Panc1 (cell line): ENCODE measurements at regions not wholly inside any gene's neighbourhood (a gene's known extent, or its start where the extent isn't known, plus 50 kb on each side); places are given as distances from the start of the nearest gene placed in this dataset.

Experiments used
- ATAC-seq: fragments of 200-7000 bp; cut with Tn5 transposase; 2 replicates; pipeline ENCODE4 v1.9.1; 2020; ENCODE audit warnings: mild to moderate bottlenecking, moderate library complexity
- BruUV-seq: library from RNA; stranded (reverse); fragments of 400-500 nt; replicated peaks from 2 replicates; lab custom pipeline; 2021; lab: Mats Ljungman, UMichigan
- CTCF ChIA-PET: fragments of 300-600 bp; sonication (Branson Sonifier 250); formaldehyde crosslinking; loops from one replicate; lab custom pipeline; 2022; ENCODE audit warnings: antibody characterized with exemption; lab: Charles Lee
- POLR2A ChIA-PET: fragments of 300-600 bp; sonication (Branson Sonifier 250); formaldehyde crosslinking; loops from one replicate; lab custom pipeline; 2022; ENCODE audit warnings: antibody characterized with exemption; lab: Charles Lee
- DNase-seq: peaks from one replicate; pipeline ENCODE4 v3.0.0-alpha.2; 2010; ENCODE audit warnings: low read depth, low spot score
- H3K27ac ChIP-seq: 2 replicates; pipeline ENCODE4 v1.5.1; 2011; ENCODE audit warnings: mild to moderate bottlenecking, low read length, inconsistent platforms
- H3K27me3 ChIP-seq: fragments of 200-500 bp; sonication (Bioruptor generic); 2 replicates; pipeline ENCODE4 v1.6.0; 2014; ENCODE audit warnings: low read length, inconsistent platforms; ENCODE audit not compliant: control insufficient read depth, insufficient read depth
- H3K36me3 ChIP-seq: fragments of 200-500 bp; sonication (Bioruptor generic); 2 replicates; pipeline ENCODE4 v1.5.1; 2014; ENCODE audit warnings: inconsistent platforms, mild to moderate bottlenecking, low read length, moderate library complexity; ENCODE audit not compliant: control insufficient read depth, insufficient read depth
- H3K4me1 ChIP-seq: 2 replicates; pipeline ENCODE4 v1.5.1; 2011; ENCODE audit warnings: inconsistent platforms, mild to moderate bottlenecking, low read length, moderate library complexity; ENCODE audit not compliant: control insufficient read depth, insufficient read depth
- H3K4me3 ChIP-seq, 2 experiments: 2 replicates each; pipeline ENCODE4 v1.5.1; 2011 to 2012; ENCODE audit warnings: low read depth in 2 of 2, low read length in 2 of 2, mild to moderate bottlenecking in 2 of 2, inconsistent platforms in 1 of 2, moderate library complexity in 1 of 2
- H3K9me3 ChIP-seq: fragments of 200-500 bp; sonication (Bioruptor generic); 2 replicates; pipeline ENCODE4 v1.5.1; 2014; ENCODE audit warnings: low read depth, mild to moderate bottlenecking, inconsistent platforms, low read length, moderate library complexity; ENCODE audit not compliant: control insufficient read depth, insufficient read depth
- POLR2AphosphoS5 ChIP-seq: IDR thresholded peaks from 2 replicates; pipeline ENCODE4 v1.6.1; 2012; ENCODE audit warnings: mild to moderate bottlenecking, low read depth, low read length, moderate library complexity
- SIN3A ChIP-seq: IDR thresholded peaks from 2 replicates; pipeline ENCODE4 v1.6.1; 2012; ENCODE audit warnings: low read depth, mild to moderate bottlenecking, low read length, moderate library complexity, borderline replicate concordance; ENCODE audit not compliant: insufficient read depth
- TCF7L2 ChIP-seq: IDR thresholded peaks from 2 replicates; pipeline ENCODE4 v1.6.1; 2011; ENCODE audit warnings: mild to moderate bottlenecking, low read depth, low read length, inconsistent platforms
- in situ Hi-C: cut with HindIII; loops from 2 replicates; pipeline ENCODE4 v1.10.0; 2016; ENCODE audit warnings: low sequenced_read_pairs, low pct_unique_long_range_greater_than_20kb
- intact Hi-C: fragments of 100-400 bp; cut with micrococcal nuclease; formaldehyde crosslinking; loops from one replicate; pipeline ENCODE4 v1.10.0; 2022; ENCODE audit not compliant: unreplicated experiment
- TF ChIP-seq, protein P1 (sequence below), 2 experiments: IDR thresholded peaks; 2 replicates each; pipeline ENCODE4 v1.6.1; 2011 to 2012; ENCODE audit warnings: low read depth in 2 of 2, control low read depth in 1 of 2, low read length in 1 of 2, mild to moderate bottlenecking in 1 of 2, moderate library complexity in 1 of 2; ENCODE audit not compliant: insufficient read depth in 1 of 2
- TF ChIP-seq, protein P2 (sequence below): fragments of 450-650 bp; IDR thresholded peaks from 2 replicates; pipeline ENCODE4 v1.5.1; 2017; ENCODE audit warnings: mild to moderate bottlenecking

GRCh38 chr4:16993956-16994840 lies 95.8 kb upstream of the LDB2 start:
- H3K4me3 ChIP-seq = no peak overlapping the region
- ChIA-PET CTCF (no interaction called here), POLR2A (no interaction called here)
- H3K27ac ChIP-seq = no peak overlapping the region
- ATAC-seq (no peak), DNase-seq (no peak)
- H3K4me1 ChIP-seq = no peaks in the 10 kb centered on the region
- H3K27me3 ChIP-seq = no peaks in the 10 kb centered on the region
- intact Hi-C loops = no loop called here
- TF ChIP-seq POLR2AphosphoS5 (no peak), SIN3A (no peak)
- TF ChIP-seq, protein P1, sequence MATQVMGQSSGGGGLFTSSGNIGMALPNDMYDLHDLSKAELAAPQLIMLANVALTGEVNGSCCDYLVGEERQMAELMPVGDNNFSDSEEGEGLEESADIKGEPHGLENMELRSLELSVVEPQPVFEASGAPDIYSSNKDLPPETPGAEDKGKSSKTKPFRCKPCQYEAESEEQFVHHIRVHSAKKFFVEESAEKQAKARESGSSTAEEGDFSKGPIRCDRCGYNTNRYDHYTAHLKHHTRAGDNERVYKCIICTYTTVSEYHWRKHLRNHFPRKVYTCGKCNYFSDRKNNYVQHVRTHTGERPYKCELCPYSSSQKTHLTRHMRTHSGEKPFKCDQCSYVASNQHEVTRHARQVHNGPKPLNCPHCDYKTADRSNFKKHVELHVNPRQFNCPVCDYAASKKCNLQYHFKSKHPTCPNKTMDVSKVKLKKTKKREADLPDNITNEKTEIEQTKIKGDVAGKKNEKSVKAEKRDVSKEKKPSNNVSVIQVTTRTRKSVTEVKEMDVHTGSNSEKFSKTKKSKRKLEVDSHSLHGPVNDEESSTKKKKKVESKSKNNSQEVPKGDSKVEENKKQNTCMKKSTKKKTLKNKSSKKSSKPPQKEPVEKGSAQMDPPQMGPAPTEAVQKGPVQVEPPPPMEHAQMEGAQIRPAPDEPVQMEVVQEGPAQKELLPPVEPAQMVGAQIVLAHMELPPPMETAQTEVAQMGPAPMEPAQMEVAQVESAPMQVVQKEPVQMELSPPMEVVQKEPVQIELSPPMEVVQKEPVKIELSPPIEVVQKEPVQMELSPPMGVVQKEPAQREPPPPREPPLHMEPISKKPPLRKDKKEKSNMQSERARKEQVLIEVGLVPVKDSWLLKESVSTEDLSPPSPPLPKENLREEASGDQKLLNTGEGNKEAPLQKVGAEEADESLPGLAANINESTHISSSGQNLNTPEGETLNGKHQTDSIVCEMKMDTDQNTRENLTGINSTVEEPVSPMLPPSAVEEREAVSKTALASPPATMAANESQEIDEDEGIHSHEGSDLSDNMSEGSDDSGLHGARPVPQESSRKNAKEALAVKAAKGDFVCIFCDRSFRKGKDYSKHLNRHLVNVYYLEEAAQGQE (IDR thresholded peaks at IDR 0.05; ENCODE audit: insufficient read depth in 1 of 2, low read depth in 2 of 2, low read length in 1 of 2) = no peak
- in situ Hi-C loops = no loop called here
- BruUV-seq = no TSS peak
- no peaks in the 10 kb centered on the region for H3K9me3 ChIP-seq
- no peaks in the 10 kb centered on the region for H3K36me3 ChIP-seq

GRCh38 chr4:16992566-16993225 lies 94.3 kb upstream of the LDB2 start:
- H3K36me3 ChIP-seq = no peaks in the 10 kb centered on the region
- TF ChIP-seq, protein P2, sequence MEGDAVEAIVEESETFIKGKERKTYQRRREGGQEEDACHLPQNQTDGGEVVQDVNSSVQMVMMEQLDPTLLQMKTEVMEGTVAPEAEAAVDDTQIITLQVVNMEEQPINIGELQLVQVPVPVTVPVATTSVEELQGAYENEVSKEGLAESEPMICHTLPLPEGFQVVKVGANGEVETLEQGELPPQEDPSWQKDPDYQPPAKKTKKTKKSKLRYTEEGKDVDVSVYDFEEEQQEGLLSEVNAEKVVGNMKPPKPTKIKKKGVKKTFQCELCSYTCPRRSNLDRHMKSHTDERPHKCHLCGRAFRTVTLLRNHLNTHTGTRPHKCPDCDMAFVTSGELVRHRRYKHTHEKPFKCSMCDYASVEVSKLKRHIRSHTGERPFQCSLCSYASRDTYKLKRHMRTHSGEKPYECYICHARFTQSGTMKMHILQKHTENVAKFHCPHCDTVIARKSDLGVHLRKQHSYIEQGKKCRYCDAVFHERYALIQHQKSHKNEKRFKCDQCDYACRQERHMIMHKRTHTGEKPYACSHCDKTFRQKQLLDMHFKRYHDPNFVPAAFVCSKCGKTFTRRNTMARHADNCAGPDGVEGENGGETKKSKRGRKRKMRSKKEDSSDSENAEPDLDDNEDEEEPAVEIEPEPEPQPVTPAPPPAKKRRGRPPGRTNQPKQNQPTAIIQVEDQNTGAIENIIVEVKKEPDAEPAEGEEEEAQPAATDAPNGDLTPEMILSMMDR = no peak
- TF ChIP-seq, protein P1 (IDR thresholded peaks at IDR 0.05; ENCODE audit: insufficient read depth in 1 of 2, low read depth in 2 of 2, low read length in 1 of 2) = no peak
- TF ChIP-seq SIN3A = no peak
- no peak for TF ChIP-seq POLR2AphosphoS5
- TF ChIP-seq TCF7L2 = no peak
- no peaks in the 10 kb centered on the region for H3K9me3 ChIP-seq
- H3K27ac ChIP-seq = no peak overlapping the region
- ATAC-seq (no peak), DNase-seq (no peak)
- BruUV-seq = no TSS peak
- intact Hi-C loops (no loop called here), in situ Hi-C loops (no loop called here)
- CTCF ChIA-PET = no interaction called here
- no peaks in the 10 kb centered on the region for H3K4me1 ChIP-seq
- no peaks in the 10 kb centered on the region for H3K27me3 ChIP-seq
- POLR2A ChIA-PET = no interaction called here
- H3K4me3 ChIP-seq = no peak overlapping the region
